ENCODE measurements at regions not wholly inside any gene's neighbourhood (a gene's known extent, or its start where the extent isn't known, plus 50 kb on each side); places are given as distances from the start of the nearest gene placed in this dataset.

DNA sequence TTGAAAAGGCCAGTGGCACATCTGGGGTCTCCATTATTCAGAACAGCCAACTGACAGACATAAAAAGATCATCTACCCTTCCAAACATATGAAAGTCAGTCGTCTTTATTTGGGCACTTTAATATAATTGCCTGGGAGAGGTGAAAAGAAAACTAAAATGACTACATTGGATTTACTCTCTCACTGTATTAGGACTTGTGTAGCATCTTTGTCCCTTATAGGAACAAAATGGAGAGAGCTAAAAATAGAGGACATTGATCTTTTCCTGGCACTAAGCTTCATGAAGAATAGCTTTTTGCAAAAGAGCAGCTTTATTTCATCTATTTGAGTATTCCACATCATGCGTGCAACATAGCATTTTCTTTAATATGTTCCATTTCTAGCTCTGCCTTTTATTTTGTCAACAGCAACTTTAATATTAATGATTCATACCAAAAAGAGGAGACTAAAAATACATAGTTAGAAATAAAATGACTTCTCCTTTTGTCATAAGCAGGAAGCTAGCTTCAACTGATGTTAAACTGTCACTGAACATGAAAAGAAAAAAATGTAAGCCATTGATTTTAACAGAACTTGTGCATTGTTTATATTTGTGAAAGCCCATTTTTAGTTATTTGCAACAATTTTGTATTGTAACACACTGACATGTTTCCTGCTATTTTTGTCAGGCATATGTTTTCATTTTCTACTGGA is 254.6 kb downstream of the SEC23A start:
- POLR2A ChIA-PET (ENCODE audit: partially characterized antibody), result no interaction called here

More for the DNA sequence above, 254.6 kb downstream of the SEC23A start:
- H2BK12ac ChIP-seq (ENCODE audit: low read depth, low read length), result no peak overlapping the region
- CTCF ChIA-PET (ENCODE audit: partially characterized antibody), result interaction anchor here (0.9 to 1.4 kb wide), 2 partner anchors 11 to 243 kb away, joined by 4 read pairs; no protein-coding TSS in a partner anchor
- H3K23me2 ChIP-seq (ENCODE audit: low read depth, low read length), result no peaks in the 10 kb centered on the region
- DNase-seq (ENCODE audit: low read depth in 1 of 2, low spot score in 2 of 2), result no peak
- H3K4me1 ChIP-seq (replicated peaks in 1 of 4; ENCODE audit: control insufficient read depth in 3 of 4, insufficient read depth in 4 of 4, low read length in 3 of 4), result no peaks in the 10 kb centered on the region
- no peak overlapping the region for H3K14ac ChIP-seq (ENCODE audit: insufficient read length)
- H3K9me3 ChIP-seq (ENCODE audit: insufficient read depth in 2 of 2, low read depth in 1 of 2, low read length in 1 of 2), result no peaks in the 10 kb centered on the region
- no peak overlapping the region for H2AK5ac ChIP-seq (ENCODE audit: low read depth, low read length)
- no peaks in the 10 kb centered on the region for H4K20me1 ChIP-seq (replicated peaks in 1 of 2; ENCODE audit: control insufficient read depth in 1 of 2, insufficient read depth in 2 of 2, low read length in 2 of 2)
- H3K23ac ChIP-seq (ENCODE audit: insufficient read length), result no peak overlapping the region
- no peaks in the 10 kb centered on the region for H3K79me1 ChIP-seq (ENCODE audit: low read depth, low read length)
- no peak overlapping the region for H4K5ac ChIP-seq (ENCODE audit: insufficient read length, low read depth, low read length)
- H2BK120ac ChIP-seq (replicated peaks; ENCODE audit: low read depth, low read length), result no peak overlapping the region
- H4K8ac ChIP-seq (ENCODE audit: extremely low read depth, insufficient read depth, low read length), result no peak overlapping the region
- no peak overlapping the region for H3K18ac ChIP-seq (ENCODE audit: extremely low read depth, low read length)
- no peak overlapping the region for H2BK5ac ChIP-seq (ENCODE audit: low read depth, low read length)
- H4K91ac ChIP-seq (replicated peaks; ENCODE audit: insufficient read length, low read length), result no peak overlapping the region
- no peak overlapping the region for H3K9ac ChIP-seq (replicated peaks in 1 of 4; ENCODE audit: extremely low read depth in 1 of 4, low read depth in 3 of 4, low read length in 3 of 4)
- H3K56ac ChIP-seq (replicated peaks; ENCODE audit: insufficient read length, low read depth, low read length), result no peak overlapping the region
- no peak overlapping the region for H3K27ac ChIP-seq (ENCODE audit: low read depth, low read length)
- no peaks in the 10 kb centered on the region for H3K79me2 ChIP-seq (ENCODE audit: control insufficient read depth in 1 of 2, insufficient read depth in 2 of 2, low read length in 2 of 2)
- H2AFZ ChIP-seq (ENCODE audit: low read length), result no peak overlapping the region
- TF ChIP-seq ZNF274 (IDR thresholded peaks at IDR 0.05; ENCODE audit: borderline replicate concordance, extremely low read depth, low read length) (no peak), BCL11A (IDR thresholded peaks at IDR 0.05; ENCODE audit: low read depth in 2 of 2, low read length in 2 of 2) (no peak), EZH2 (IDR thresholded peaks at IDR 0.05; ENCODE audit: low read depth, low read length, severe bottlenecking) (no peak), SP2 (IDR thresholded peaks at IDR 0.05; ENCODE audit: low read length) (no peak), TBP (IDR thresholded peaks at IDR 0.05; ENCODE audit: low read depth, low read length) (no peak), GABPA (IDR thresholded peaks at IDR 0.05; ENCODE audit: borderline replicate concordance, insufficient read depth, low read length) (no peak), RNF2 (IDR thresholded peaks at IDR 0.05; ENCODE audit: borderline replicate concordance, low read depth, low read length, missing control alignments, poor library complexity, severe bottlenecking) (no peak)
- TF ChIP-seq, protein P1, sequence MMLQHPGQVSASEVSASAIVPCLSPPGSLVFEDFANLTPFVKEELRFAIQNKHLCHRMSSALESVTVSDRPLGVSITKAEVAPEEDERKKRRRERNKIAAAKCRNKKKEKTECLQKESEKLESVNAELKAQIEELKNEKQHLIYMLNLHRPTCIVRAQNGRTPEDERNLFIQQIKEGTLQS (IDR thresholded peaks at IDR 0.05; ENCODE audit: insufficient read depth, low read depth, low read length), result no peak
- TF ChIP-seq, protein P2, sequence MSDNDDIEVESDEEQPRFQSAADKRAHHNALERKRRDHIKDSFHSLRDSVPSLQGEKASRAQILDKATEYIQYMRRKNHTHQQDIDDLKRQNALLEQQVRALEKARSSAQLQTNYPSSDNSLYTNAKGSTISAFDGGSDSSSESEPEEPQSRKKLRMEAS (IDR thresholded peaks at IDR 0.05), result no peak
- H3K4me2 ChIP-seq (ENCODE audit: insufficient read depth in 1 of 2, low read depth in 2 of 2, low read length in 2 of 2), result no peak overlapping the region
- 75% methylated on average over 2 of the region's 2 CpGs; no CpG with 5 or more reads in 1 of the 2 experiments for WGBS, 2 experiments (ENCODE audit: extremely low coverage in 1 of 2, insufficient coverage in 1 of 2, insufficient read length in 1 of 2, insufficient replicate concordance in 2 of 2, low coverage in 1 of 2, low lambda C conversion rate in 2 of 2, missing lambda C conversion rate in 1 of 2)
- H3K27me3 ChIP-seq (replicated peaks in 1 of 4; ENCODE audit: control insufficient read depth in 3 of 4, extremely low read depth in 1 of 4, insufficient read depth in 3 of 4, low read length in 3 of 4), result no peaks in the 10 kb centered on the region
- H2BK15ac ChIP-seq (ENCODE audit: low read length), result no peak overlapping the region
- FAIRE-seq, result no peak
- no peak overlapping the region for H2BK20ac ChIP-seq (ENCODE audit: low read length)
- H3K36me3 ChIP-seq (ENCODE audit: control insufficient read depth in 2 of 4, insufficient read depth in 4 of 4, low read length in 3 of 4), result no peaks in the 10 kb centered on the region
- H3K4ac ChIP-seq (replicated peaks; ENCODE audit: insufficient read length, low read depth, low read length), result no peak overlapping the region
- H3K4me3 ChIP-seq (ENCODE audit: extremely low read depth in 1 of 4, insufficient read depth in 2 of 4, low read depth in 3 of 4, low read length in 4 of 4), result no peak overlapping the region

Measured in H1 (cell line).